ENCODE measurements at regions not wholly inside any gene's neighbourhood (a gene's known extent, or its start where the extent isn't known, plus 50 kb on each side); places are given as distances from the start of the nearest gene placed in this dataset.

- no peak for DNase-seq (ENCODE audit: low read depth in 1 of 2, low spot score in 1 of 2)
- no peak for TF ChIP-seq CTCF (IDR thresholded peaks at IDR 0.05; ENCODE audit: insufficient read depth, low read length)
- TF ChIP-seq REST (IDR thresholded peaks at IDR 0.05; ENCODE audit: insufficient replicate concordance, low read depth): no peak
- TF ChIP-seq POLR2AphosphoS5 (IDR thresholded peaks at IDR 0.05; ENCODE audit: low read depth): no peak
- TF ChIP-seq SPI1 (IDR thresholded peaks at IDR 0.05; ENCODE audit: borderline replicate concordance, low read depth): no peak
- TF ChIP-seq GABPA (IDR thresholded peaks at IDR 0.05; ENCODE audit: low read depth): no peak
- H3K27me3 ChIP-seq (ENCODE audit: insufficient read depth, poor library complexity, severe bottlenecking): no peaks in the 10 kb centered on the region
- no peak overlapping the region for H3K4me3 ChIP-seq (replicated peaks; ENCODE audit: insufficient read depth, low read length)
- no peak overlapping the region for H3K27ac ChIP-seq (replicated peaks)
Observed at GRCh38 chr5:57681942-57682341, 199.3 kb upstream of the ACTBL2 start.

GRCh38 chr5:57680686-57681085 lies 198.1 kb upstream of the ACTBL2 start:
- TF ChIP-seq REST (IDR thresholded peaks at IDR 0.05; ENCODE audit: insufficient replicate concordance, low read depth) (no peak), CTCF (IDR thresholded peaks at IDR 0.05; ENCODE audit: insufficient read depth, low read length) (no peak), GABPA (IDR thresholded peaks at IDR 0.05; ENCODE audit: low read depth) (no peak), POLR2AphosphoS5 (IDR thresholded peaks at IDR 0.05; ENCODE audit: low read depth) (no peak), SPI1 (IDR thresholded peaks at IDR 0.05; ENCODE audit: borderline replicate concordance, low read depth) (no peak)

GRCh38 chr5:57677235-57677634 lies 194.6 kb upstream of the ACTBL2 start:
- no peak for DNase-seq (ENCODE audit: low read depth in 1 of 2, low spot score in 1 of 2)
- Histone ChIP-seq H3K27ac (replicated peaks) (no peak overlapping the region), H3K4me3 (replicated peaks; ENCODE audit: insufficient read depth, low read length) (no peak overlapping the region), H3K27me3 (ENCODE audit: insufficient read depth, poor library complexity, severe bottlenecking) (no peaks in the 10 kb centered on the region)
- TF ChIP-seq CTCF (IDR thresholded peaks at IDR 0.05; ENCODE audit: insufficient read depth, low read length): no peak
- TF ChIP-seq GABPA (IDR thresholded peaks at IDR 0.05; ENCODE audit: low read depth): no peak
- no peak for TF ChIP-seq SPI1 (IDR thresholded peaks at IDR 0.05; ENCODE audit: borderline replicate concordance, low read depth)
- no peak for TF ChIP-seq POLR2AphosphoS5 (IDR thresholded peaks at IDR 0.05; ENCODE audit: low read depth)
- no peak for TF ChIP-seq REST (IDR thresholded peaks at IDR 0.05; ENCODE audit: insufficient replicate concordance, low read depth)

More at GRCh38 chr5:57680686-57681085, 198.1 kb upstream of the ACTBL2 start:
- Histone ChIP-seq H3K4me3 (replicated peaks; ENCODE audit: insufficient read depth, low read length) (no peak overlapping the region), H3K27me3 (ENCODE audit: insufficient read depth, poor library complexity, severe bottlenecking) (no peaks in the 10 kb centered on the region), H3K27ac (replicated peaks) (no peak overlapping the region)
- no peak for DNase-seq (ENCODE audit: low read depth in 1 of 2, low spot score in 1 of 2)
